Tibial nerve (tissue), 3 donors: ENCODE measurements at regions not wholly inside any gene's neighbourhood (a gene's known extent, or its start where the extent isn't known, plus 50 kb on each side); places are given as distances from the start of the nearest gene placed in this dataset.

Experiments
- POLR2A ChIP-seq, 2 donors: fragments of 450-650 bp; IDR thresholded peaks; one replicate each; pipeline ENCODE4 v1.6.1; 2017; ENCODE audit warnings: antibody characterized with exemption in 2 of 2, mild to moderate bottlenecking in 2 of 2, moderate library complexity in 2 of 2
- TF ChIP-seq, protein P1 (sequence below), 5 experiments: fragments of 200-600 bp in 3 of 5; fragments of 450-650 bp in 2 of 5; sonication (generic) in 3 of 5; IDR thresholded peaks; one replicate each; pipeline ENCODE4 v1.5.1; 2016 to 2019; ENCODE audit warnings: antibody characterized with exemption in 5 of 5, mild to moderate bottlenecking in 3 of 5, moderate library complexity in 2 of 5

DNA sequence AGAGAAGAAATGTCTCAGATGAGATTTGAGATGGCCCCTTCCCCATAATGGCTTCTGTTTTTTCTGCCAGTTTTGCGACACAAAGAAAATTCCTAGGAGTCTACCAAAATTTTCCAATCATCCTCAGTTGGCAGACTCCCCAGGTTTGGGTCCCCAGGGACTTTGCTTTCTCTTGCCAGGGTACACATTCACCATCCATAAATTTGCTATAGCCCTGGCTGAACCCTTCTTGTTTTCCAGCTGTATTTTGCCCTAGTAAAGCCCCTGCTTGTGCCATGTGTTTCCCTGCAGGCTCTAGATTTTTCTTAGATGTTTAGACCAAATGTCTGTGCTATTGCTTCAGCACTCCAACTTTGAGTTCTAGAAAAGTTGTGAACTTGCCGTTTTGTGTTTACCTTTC, 283.2 kb downstream of the ANXA1 start:
- TF ChIP-seq, protein P1, sequence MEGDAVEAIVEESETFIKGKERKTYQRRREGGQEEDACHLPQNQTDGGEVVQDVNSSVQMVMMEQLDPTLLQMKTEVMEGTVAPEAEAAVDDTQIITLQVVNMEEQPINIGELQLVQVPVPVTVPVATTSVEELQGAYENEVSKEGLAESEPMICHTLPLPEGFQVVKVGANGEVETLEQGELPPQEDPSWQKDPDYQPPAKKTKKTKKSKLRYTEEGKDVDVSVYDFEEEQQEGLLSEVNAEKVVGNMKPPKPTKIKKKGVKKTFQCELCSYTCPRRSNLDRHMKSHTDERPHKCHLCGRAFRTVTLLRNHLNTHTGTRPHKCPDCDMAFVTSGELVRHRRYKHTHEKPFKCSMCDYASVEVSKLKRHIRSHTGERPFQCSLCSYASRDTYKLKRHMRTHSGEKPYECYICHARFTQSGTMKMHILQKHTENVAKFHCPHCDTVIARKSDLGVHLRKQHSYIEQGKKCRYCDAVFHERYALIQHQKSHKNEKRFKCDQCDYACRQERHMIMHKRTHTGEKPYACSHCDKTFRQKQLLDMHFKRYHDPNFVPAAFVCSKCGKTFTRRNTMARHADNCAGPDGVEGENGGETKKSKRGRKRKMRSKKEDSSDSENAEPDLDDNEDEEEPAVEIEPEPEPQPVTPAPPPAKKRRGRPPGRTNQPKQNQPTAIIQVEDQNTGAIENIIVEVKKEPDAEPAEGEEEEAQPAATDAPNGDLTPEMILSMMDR (IDR thresholded peaks at IDR 0.05): no peak
- no peak for TF ChIP-seq POLR2A (IDR thresholded peaks at IDR 0.05)
